ENCODE measurements at regions not wholly inside any gene's neighbourhood (a gene's known extent, or its start where the extent isn't known, plus 50 kb on each side); places are given as distances from the start of the nearest gene placed in this dataset.

GRCh38 chr1:233527818-233528217, 86.1 kb upstream of the KCNK1 start:
- no peak for TF ChIP-seq CTCF (IDR thresholded peaks at IDR 0.05)
- peaks cover 5% of the 10 kb centered on the region for H3K36me3 Mint-ChIP-seq (ENCODE audit: low read depth)
- DNase-seq: no peak
- no peak overlapping the region for H3K27ac Mint-ChIP-seq
- H3K4me3 Mint-ChIP-seq: no peak overlapping the region
- no peaks in the 10 kb centered on the region for H3K4me1 Mint-ChIP-seq
- H3K9me3 Mint-ChIP-seq: peaks cover 32% of the 10 kb centered on the region
- H3K27me3 Mint-ChIP-seq (ENCODE audit: low read depth, poor library complexity): peaks cover 12% of the 10 kb centered on the region

- no peak for TF ChIP-seq CTCF (IDR thresholded peaks at IDR 0.05)
- peaks cover 8% of the 10 kb centered on the region for H3K27me3 Mint-ChIP-seq (ENCODE audit: low read depth, poor library complexity)
- H3K4me1 Mint-ChIP-seq: no peaks in the 10 kb centered on the region
- DNase-seq: no peak
- H3K36me3 Mint-ChIP-seq (ENCODE audit: low read depth): peaks cover 5% of the 10 kb centered on the region
- no peak overlapping the region for H3K4me3 Mint-ChIP-seq
- peaks cover 33% of the 10 kb centered on the region for H3K9me3 Mint-ChIP-seq
- no peak overlapping the region for H3K27ac Mint-ChIP-seq
Observed at GRCh38 chr1:233530665-233531386, 83.1 kb upstream of the KCNK1 start.

- H3K27me3 Mint-ChIP-seq (ENCODE audit: low read depth, poor library complexity): peaks cover 10% of the 10 kb centered on the region
- no peak overlapping the region for H3K27ac Mint-ChIP-seq
- H3K4me1 Mint-ChIP-seq: peaks cover 16% of the 10 kb centered on the region
- H3K4me3 Mint-ChIP-seq: no peak overlapping the region
- peaks cover 7% of the 10 kb centered on the region for H3K9me3 Mint-ChIP-seq
- no peaks in the 10 kb centered on the region for H3K36me3 Mint-ChIP-seq (ENCODE audit: low read depth)
- TF ChIP-seq CTCF (IDR thresholded peaks at IDR 0.05): no peak
- no peak for DNase-seq
Observed at GRCh38 chr1:233540816-233541215, 73.1 kb upstream of the KCNK1 start.

GRCh38 chr1:233543338-233544255, 70.3 kb upstream of the KCNK1 start:
- DNase-seq: no peak
- TF ChIP-seq CTCF (IDR thresholded peaks at IDR 0.05): no peak
- H3K9me3 Mint-ChIP-seq: peaks cover 21% of the 10 kb centered on the region
- no peak overlapping the region for H3K27ac Mint-ChIP-seq
- no peaks in the 10 kb centered on the region for H3K36me3 Mint-ChIP-seq (ENCODE audit: low read depth)
- H3K27me3 Mint-ChIP-seq (ENCODE audit: low read depth, poor library complexity): peaks cover 15% of the 10 kb centered on the region
- H3K4me1 Mint-ChIP-seq: peaks cover 8% of the 10 kb centered on the region
- no peak overlapping the region for H3K4me3 Mint-ChIP-seq

GRCh38 chr1:233544304-233544703, 69.6 kb upstream of the KCNK1 start:
- H3K27ac Mint-ChIP-seq: no peak overlapping the region
- TF ChIP-seq CTCF (IDR thresholded peaks at IDR 0.05): no peak
- peaks cover 8% of the 10 kb centered on the region for H3K4me1 Mint-ChIP-seq
- H3K9me3 Mint-ChIP-seq: peaks cover 21% of the 10 kb centered on the region
- no peak overlapping the region for H3K4me3 Mint-ChIP-seq
- H3K36me3 Mint-ChIP-seq (ENCODE audit: low read depth): no peaks in the 10 kb centered on the region
- H3K27me3 Mint-ChIP-seq (ENCODE audit: low read depth, poor library complexity): peaks cover 20% of the 10 kb centered on the region
- no peak for DNase-seq

All from nephron progenitor cell (in vitro differentiated cells).